ENCODE measurements at regions not wholly inside any gene's neighbourhood (a gene's known extent, or its start where the extent isn't known, plus 50 kb on each side); places are given as distances from the start of the nearest gene placed in this dataset.
"Not testable (repeated sequence)": the region's sequence is repeated elsewhere in the genome, so short reads cannot be mapped to it uniquely, and the experiment has no call there.

GRCh38 chr4:1523506-1523905 is 117.3 kb upstream of the NKX1-1 start:
- TF ChIP-seq, protein P1, sequence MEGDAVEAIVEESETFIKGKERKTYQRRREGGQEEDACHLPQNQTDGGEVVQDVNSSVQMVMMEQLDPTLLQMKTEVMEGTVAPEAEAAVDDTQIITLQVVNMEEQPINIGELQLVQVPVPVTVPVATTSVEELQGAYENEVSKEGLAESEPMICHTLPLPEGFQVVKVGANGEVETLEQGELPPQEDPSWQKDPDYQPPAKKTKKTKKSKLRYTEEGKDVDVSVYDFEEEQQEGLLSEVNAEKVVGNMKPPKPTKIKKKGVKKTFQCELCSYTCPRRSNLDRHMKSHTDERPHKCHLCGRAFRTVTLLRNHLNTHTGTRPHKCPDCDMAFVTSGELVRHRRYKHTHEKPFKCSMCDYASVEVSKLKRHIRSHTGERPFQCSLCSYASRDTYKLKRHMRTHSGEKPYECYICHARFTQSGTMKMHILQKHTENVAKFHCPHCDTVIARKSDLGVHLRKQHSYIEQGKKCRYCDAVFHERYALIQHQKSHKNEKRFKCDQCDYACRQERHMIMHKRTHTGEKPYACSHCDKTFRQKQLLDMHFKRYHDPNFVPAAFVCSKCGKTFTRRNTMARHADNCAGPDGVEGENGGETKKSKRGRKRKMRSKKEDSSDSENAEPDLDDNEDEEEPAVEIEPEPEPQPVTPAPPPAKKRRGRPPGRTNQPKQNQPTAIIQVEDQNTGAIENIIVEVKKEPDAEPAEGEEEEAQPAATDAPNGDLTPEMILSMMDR (conservative IDR thresholded peaks at IDR 0.05): no peak
- TF ChIP-seq ZFX (IDR thresholded peaks at IDR 0.05): no peak
- no peak overlapping the region for H3K27ac ChIP-seq

GRCh38 chr4:1523033-1523432 is 116.8 kb upstream of the NKX1-1 start:
- no peak for TF ChIP-seq ZFX (IDR thresholded peaks at IDR 0.05)
- TF ChIP-seq, protein P1 (conservative IDR thresholded peaks at IDR 0.05): no peak
- no peak overlapping the region for H3K27ac ChIP-seq

DNA sequence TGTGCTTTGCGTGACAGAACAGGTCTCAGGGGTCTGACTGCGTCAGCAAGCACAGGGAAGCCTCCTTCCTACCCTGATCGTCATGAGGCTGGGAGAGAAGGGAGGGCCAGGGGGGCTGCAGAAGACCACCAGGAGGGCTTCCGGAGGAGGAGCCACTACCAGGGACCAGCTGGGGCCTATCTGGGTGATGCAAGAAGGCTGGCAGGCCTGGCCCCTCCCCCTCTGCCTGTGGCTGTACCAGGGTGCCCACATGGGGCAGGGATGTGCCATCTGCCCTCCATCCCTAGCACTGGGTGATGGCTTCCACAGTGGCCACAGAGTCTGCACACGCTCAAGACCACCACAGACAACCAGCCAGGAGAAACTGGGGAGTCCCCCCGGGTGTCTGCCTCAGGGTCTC is 116.4 kb upstream of the NKX1-1 start:
- TF ChIP-seq ZFX (IDR thresholded peaks at IDR 0.05): no peak
- TF ChIP-seq, protein P1 (conservative IDR thresholded peaks at IDR 0.05): no peak
- no peak overlapping the region for H3K27ac ChIP-seq

GRCh38 chr4:1521821-1522361 is 115.6 kb upstream of the NKX1-1 start:
- TF ChIP-seq, protein P1 (conservative IDR thresholded peaks at IDR 0.05): no peak
- no peak for TF ChIP-seq ZFX (IDR thresholded peaks at IDR 0.05)
- no peak overlapping the region for H3K27ac ChIP-seq

GRCh38 chr4:1520795-1521576 is 114.7 kb upstream of the NKX1-1 start:
- H3K27ac ChIP-seq: not testable (repeated sequence)

DNA sequence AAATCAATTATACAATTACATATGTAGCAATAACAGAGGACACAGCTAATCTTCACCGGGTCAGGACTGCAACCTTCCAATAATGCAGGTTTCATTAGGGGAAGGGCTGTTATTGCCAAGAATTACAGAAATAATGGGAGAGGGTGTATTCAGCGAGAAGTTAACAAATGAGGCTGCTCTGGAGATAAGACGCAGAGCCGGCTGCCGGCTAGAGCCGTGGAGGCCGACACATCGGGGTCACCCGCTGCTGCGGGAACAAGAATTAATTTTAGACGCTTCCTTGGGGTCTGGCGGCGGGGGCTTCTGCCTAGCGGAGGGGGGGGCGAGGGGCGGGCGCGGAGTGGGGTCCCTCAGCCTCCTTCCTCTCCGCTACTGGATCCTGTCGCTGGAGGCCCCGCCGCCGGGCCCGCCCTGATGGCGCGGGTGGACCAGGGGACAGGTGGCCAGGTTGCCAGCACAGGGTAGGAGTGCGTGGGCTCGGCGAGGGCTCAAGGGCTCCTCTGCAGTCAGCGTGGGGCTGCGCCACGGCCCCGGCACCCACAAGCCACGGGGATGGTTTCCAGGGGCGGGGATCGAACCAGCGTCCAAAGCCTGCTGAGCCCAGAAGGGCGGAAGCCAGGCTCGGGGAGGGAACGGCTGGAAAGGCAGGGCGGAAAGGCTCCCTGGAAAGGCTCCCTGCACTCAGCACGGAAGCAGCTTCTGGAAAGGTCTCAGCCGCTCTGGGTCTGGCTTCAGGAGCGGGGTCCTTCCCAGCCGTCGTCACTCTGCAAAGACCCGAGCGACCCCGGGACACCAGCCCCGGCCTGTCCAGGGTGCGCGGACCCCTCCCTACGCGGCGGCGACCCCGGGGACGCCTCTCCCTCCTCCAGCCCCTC is 113.8 kb upstream of the NKX1-1 start:
- no peak overlapping the region for H3K27ac ChIP-seq

GRCh38 chr4:1518997-1519700 is 112.9 kb upstream of the NKX1-1 start:
- TF ChIP-seq, protein P1 (conservative IDR thresholded peaks at IDR 0.05): no peak
- TF ChIP-seq ZFX (IDR thresholded peaks at IDR 0.05): no peak

More for the DNA sequence above, 113.8 kb upstream of the NKX1-1 start:
- no peak for TF ChIP-seq ZFX (IDR thresholded peaks at IDR 0.05)

More at GRCh38 chr4:1518997-1519700, 112.9 kb upstream of the NKX1-1 start:
- no peak overlapping the region for H3K27ac ChIP-seq

Data from C4-2B (cell line).